ENCODE measurements at regions not wholly inside any gene's neighbourhood (a gene's known extent, or its start where the extent isn't known, plus 50 kb on each side); places are given as distances from the start of the nearest gene placed in this dataset.

DNA sequence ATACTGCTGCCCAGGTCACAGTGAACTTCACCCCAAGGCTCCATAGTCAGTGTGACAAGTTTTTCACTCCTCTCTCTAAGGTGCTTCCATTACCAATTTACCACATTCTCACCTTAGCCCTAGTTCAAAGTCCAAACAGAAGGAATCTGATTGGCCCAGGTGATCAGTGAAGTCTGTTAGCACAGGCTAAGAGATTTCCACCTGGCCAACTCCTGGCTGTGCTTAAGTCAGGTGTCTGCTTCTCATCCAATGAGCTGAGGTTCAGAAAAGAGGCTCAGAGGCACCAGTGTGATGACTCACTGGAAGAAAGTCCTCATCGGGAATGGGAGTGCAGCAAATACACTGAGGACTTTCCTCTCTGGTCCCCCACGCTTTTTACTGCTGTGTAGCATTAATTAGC is 164.4 kb upstream of the MGAT5 start:
- Histone ChIP-seq H3K27me3 (ENCODE audit: insufficient read depth) (no peaks in the 10 kb centered on the region), H3F3A (replicated peaks; ENCODE audit: low read depth) (no peaks in the 10 kb centered on the region), H3K4me3 (no peak overlapping the region), H4K20me1 (replicated peaks; ENCODE audit: insufficient read depth) (no peaks in the 10 kb centered on the region), H3K4me1 (ENCODE audit: insufficient read depth) (peaks cover 3% of the 10 kb centered on the region; the same call in 1 of the 2 replicates), H2AFZ (no peak overlapping the region), H3K36me3 (ENCODE audit: insufficient read depth) (no peaks in the 10 kb centered on the region), H3K4me2 (no peak overlapping the region), H3K9me2 (ENCODE audit: insufficient read depth) (peaks cover 5% of the 10 kb centered on the region), H3K79me2 (replicated peaks; ENCODE audit: insufficient read depth) (no peaks in the 10 kb centered on the region), H3K27ac (ENCODE audit: low read depth) (no peak overlapping the region)
- ATAC-seq: no peak
- peaks cover 3% of the 10 kb centered on the region; the same call in 1 of the 3 replicates for H3K9me3 Mint-ChIP-seq
- no peak overlapping the region for H3K27ac Mint-ChIP-seq
- no peaks in the 10 kb centered on the region for H3K36me3 Mint-ChIP-seq (ENCODE audit: low read depth)
- peaks cover 13% of the 10 kb centered on the region for H3K4me1 Mint-ChIP-seq
- no peak for DNase-seq (ENCODE audit: low spot score)
- H3K4me3 Mint-ChIP-seq: no peak overlapping the region
- TF ChIP-seq, protein P1, sequence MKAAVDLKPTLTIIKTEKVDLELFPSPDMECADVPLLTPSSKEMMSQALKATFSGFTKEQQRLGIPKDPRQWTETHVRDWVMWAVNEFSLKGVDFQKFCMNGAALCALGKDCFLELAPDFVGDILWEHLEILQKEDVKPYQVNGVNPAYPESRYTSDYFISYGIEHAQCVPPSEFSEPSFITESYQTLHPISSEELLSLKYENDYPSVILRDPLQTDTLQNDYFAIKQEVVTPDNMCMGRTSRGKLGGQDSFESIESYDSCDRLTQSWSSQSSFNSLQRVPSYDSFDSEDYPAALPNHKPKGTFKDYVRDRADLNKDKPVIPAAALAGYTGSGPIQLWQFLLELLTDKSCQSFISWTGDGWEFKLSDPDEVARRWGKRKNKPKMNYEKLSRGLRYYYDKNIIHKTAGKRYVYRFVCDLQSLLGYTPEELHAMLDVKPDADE (IDR thresholded peaks at IDR 0.05): no peak
- TF ChIP-seq JUNB (IDR thresholded peaks at IDR 0.05; ENCODE audit: unreplicated experiment): no peak
- TF ChIP-seq STAT1 (IDR thresholded peaks at IDR 0.05; ENCODE audit: unreplicated experiment): no peak
- TF ChIP-seq CREB1 (CRISPR knock-in tag; IDR thresholded peaks at IDR 0.05; ENCODE audit: low read depth): no peak
- TF ChIP-seq NANOG (IDR thresholded peaks at IDR 0.05; ENCODE audit: borderline replicate concordance): no peak
- no peak for TF ChIP-seq EZH2phosphoT487 (IDR thresholded peaks at IDR 0.05; ENCODE audit: unreplicated experiment)
- TF ChIP-seq, protein P2, sequence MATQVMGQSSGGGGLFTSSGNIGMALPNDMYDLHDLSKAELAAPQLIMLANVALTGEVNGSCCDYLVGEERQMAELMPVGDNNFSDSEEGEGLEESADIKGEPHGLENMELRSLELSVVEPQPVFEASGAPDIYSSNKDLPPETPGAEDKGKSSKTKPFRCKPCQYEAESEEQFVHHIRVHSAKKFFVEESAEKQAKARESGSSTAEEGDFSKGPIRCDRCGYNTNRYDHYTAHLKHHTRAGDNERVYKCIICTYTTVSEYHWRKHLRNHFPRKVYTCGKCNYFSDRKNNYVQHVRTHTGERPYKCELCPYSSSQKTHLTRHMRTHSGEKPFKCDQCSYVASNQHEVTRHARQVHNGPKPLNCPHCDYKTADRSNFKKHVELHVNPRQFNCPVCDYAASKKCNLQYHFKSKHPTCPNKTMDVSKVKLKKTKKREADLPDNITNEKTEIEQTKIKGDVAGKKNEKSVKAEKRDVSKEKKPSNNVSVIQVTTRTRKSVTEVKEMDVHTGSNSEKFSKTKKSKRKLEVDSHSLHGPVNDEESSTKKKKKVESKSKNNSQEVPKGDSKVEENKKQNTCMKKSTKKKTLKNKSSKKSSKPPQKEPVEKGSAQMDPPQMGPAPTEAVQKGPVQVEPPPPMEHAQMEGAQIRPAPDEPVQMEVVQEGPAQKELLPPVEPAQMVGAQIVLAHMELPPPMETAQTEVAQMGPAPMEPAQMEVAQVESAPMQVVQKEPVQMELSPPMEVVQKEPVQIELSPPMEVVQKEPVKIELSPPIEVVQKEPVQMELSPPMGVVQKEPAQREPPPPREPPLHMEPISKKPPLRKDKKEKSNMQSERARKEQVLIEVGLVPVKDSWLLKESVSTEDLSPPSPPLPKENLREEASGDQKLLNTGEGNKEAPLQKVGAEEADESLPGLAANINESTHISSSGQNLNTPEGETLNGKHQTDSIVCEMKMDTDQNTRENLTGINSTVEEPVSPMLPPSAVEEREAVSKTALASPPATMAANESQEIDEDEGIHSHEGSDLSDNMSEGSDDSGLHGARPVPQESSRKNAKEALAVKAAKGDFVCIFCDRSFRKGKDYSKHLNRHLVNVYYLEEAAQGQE (IDR thresholded peaks at IDR 0.05; ENCODE audit: unreplicated experiment): no peak
- no peak for TF ChIP-seq ZNF462 (CRISPR knock-in tag; IDR thresholded peaks at IDR 0.05)
- no peak for TF ChIP-seq POLR2AphosphoS5 (IDR thresholded peaks at IDR 0.05; ENCODE audit: low read depth)
- no peak for TF ChIP-seq ZNF331 (CRISPR knock-in tag; IDR thresholded peaks at IDR 0.05; ENCODE audit: low read depth)
- TF ChIP-seq ZNF114 (CRISPR knock-in tag; IDR thresholded peaks at IDR 0.05): no peak
- TF ChIP-seq EZH2 (IDR thresholded peaks at IDR 0.05; ENCODE audit: low read depth, unreplicated experiment): no peak
- TF ChIP-seq, protein P3, sequence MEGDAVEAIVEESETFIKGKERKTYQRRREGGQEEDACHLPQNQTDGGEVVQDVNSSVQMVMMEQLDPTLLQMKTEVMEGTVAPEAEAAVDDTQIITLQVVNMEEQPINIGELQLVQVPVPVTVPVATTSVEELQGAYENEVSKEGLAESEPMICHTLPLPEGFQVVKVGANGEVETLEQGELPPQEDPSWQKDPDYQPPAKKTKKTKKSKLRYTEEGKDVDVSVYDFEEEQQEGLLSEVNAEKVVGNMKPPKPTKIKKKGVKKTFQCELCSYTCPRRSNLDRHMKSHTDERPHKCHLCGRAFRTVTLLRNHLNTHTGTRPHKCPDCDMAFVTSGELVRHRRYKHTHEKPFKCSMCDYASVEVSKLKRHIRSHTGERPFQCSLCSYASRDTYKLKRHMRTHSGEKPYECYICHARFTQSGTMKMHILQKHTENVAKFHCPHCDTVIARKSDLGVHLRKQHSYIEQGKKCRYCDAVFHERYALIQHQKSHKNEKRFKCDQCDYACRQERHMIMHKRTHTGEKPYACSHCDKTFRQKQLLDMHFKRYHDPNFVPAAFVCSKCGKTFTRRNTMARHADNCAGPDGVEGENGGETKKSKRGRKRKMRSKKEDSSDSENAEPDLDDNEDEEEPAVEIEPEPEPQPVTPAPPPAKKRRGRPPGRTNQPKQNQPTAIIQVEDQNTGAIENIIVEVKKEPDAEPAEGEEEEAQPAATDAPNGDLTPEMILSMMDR (conservative IDR thresholded peaks at IDR 0.05; ENCODE audit: low read depth in 2 of 2): no peak
- H3K27me3 Mint-ChIP-seq (ENCODE audit: insufficient read depth, low read depth, poor library complexity): peaks cover 4% of the 10 kb centered on the region

Data from GM23338 (cell line).